ENCODE measurements at regions not wholly inside any gene's neighbourhood (a gene's known extent, or its start where the extent isn't known, plus 50 kb on each side); places are given as distances from the start of the nearest gene placed in this dataset.
A peak's percentile ranks its signal among the peaks of the same experiment; 100 is the strongest.

DNA sequence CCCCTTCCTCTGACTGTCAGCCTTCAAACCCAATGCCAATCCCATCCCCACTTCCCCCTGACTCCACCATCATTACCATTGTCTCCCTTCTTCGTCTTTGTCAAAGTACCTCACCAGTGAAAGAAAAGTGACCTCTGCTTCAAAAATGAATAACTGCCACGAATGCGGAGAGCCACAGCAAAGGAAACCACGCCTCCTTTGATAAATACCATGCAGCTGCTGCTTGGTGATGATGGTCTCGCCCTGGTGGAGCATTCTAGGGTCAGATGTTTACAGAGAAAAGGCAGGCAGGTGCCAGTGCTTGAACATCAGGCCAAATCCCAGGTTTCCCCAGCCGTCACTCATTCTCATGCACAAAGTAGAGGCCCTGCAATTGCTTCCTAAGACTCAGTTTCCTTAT, 162.2 kb downstream of the BCL11A start:
- DNase-seq, result peak; percentile 43
- Histone ChIP-seq H3K9ac (ENCODE audit: low read depth, low read length) (no peak overlapping the region), H3K4me1 (ENCODE audit: insufficient read depth, low read length) (peaks cover 6% of the 10 kb centered on the region), H3K4me2 (ENCODE audit: insufficient read depth, low read length) (no peak overlapping the region), H3K27me3 (ENCODE audit: insufficient read depth, low read length, poor library complexity) (no peaks in the 10 kb centered on the region), H2AFZ (ENCODE audit: low read depth, low read length) (no peak overlapping the region), H3K79me2 (ENCODE audit: insufficient read depth, low read length) (no peaks in the 10 kb centered on the region), H3K36me3 (ENCODE audit: insufficient read depth, low read length) (no peaks in the 10 kb centered on the region), H4K20me1 (ENCODE audit: insufficient read depth, low read length) (no peaks in the 10 kb centered on the region), H3K4me3 (ENCODE audit: low read depth in 1 of 2, low read length in 2 of 2) (no peak overlapping the region), H3K9me3 (ENCODE audit: insufficient read depth, low read length, severe bottlenecking) (no peaks in the 10 kb centered on the region), H3K27ac (ENCODE audit: low read length) (no peak overlapping the region)
- TF ChIP-seq, protein P1, sequence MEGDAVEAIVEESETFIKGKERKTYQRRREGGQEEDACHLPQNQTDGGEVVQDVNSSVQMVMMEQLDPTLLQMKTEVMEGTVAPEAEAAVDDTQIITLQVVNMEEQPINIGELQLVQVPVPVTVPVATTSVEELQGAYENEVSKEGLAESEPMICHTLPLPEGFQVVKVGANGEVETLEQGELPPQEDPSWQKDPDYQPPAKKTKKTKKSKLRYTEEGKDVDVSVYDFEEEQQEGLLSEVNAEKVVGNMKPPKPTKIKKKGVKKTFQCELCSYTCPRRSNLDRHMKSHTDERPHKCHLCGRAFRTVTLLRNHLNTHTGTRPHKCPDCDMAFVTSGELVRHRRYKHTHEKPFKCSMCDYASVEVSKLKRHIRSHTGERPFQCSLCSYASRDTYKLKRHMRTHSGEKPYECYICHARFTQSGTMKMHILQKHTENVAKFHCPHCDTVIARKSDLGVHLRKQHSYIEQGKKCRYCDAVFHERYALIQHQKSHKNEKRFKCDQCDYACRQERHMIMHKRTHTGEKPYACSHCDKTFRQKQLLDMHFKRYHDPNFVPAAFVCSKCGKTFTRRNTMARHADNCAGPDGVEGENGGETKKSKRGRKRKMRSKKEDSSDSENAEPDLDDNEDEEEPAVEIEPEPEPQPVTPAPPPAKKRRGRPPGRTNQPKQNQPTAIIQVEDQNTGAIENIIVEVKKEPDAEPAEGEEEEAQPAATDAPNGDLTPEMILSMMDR (IDR thresholded peaks at IDR 0.05; ENCODE audit: borderline replicate concordance, extremely low read depth, low read length, poor library complexity, severe bottlenecking), result no peak
- TF ChIP-seq EZH2 (IDR thresholded peaks at IDR 0.05; ENCODE audit: borderline replicate concordance, low read depth, low read length, severe bottlenecking), result no peak
- peak; percentile 70 for ATAC-seq (ENCODE audit: insufficient read depth, low read depth)

GRCh38 chr2:60386436-60386835, 167.0 kb downstream of the BCL11A start:
- H2AFZ ChIP-seq (ENCODE audit: low read depth, low read length), result no peak overlapping the region
- no peaks in the 10 kb centered on the region for H3K79me2 ChIP-seq (ENCODE audit: insufficient read depth, low read length)
- H3K9me3 ChIP-seq (ENCODE audit: insufficient read depth, low read length, severe bottlenecking), result no peaks in the 10 kb centered on the region
- H3K4me3 ChIP-seq (ENCODE audit: low read depth in 1 of 2, low read length in 2 of 2), result no peak overlapping the region
- H3K27me3 ChIP-seq (ENCODE audit: insufficient read depth, low read length, poor library complexity), result no peaks in the 10 kb centered on the region
- no peak overlapping the region for H3K9ac ChIP-seq (ENCODE audit: low read depth, low read length)
- TF ChIP-seq, protein P1 (IDR thresholded peaks at IDR 0.05; ENCODE audit: borderline replicate concordance, extremely low read depth, low read length, poor library complexity, severe bottlenecking), result no peak
- TF ChIP-seq EZH2 (IDR thresholded peaks at IDR 0.05; ENCODE audit: borderline replicate concordance, low read depth, low read length, severe bottlenecking), result no peak
- ATAC-seq (ENCODE audit: insufficient read depth, low read depth) (no peak), DNase-seq (no peak)
- H3K4me1 ChIP-seq (ENCODE audit: insufficient read depth, low read length), result peaks cover 5% of the 10 kb centered on the region
- no peaks in the 10 kb centered on the region for H3K36me3 ChIP-seq (ENCODE audit: insufficient read depth, low read length)
- no peak overlapping the region for H3K4me2 ChIP-seq (ENCODE audit: insufficient read depth, low read length)
- H3K27ac ChIP-seq (ENCODE audit: low read length), result no peak overlapping the region
- no peaks in the 10 kb centered on the region for H4K20me1 ChIP-seq (ENCODE audit: insufficient read depth, low read length)

GRCh38 chr2:60385648-60386047, 167.8 kb downstream of the BCL11A start:
- Histone ChIP-seq H3K27ac (ENCODE audit: low read length) (no peak overlapping the region), H3K9ac (ENCODE audit: low read depth, low read length) (no peak overlapping the region), H4K20me1 (ENCODE audit: insufficient read depth, low read length) (no peaks in the 10 kb centered on the region), H3K4me2 (ENCODE audit: insufficient read depth, low read length) (no peak overlapping the region), H3K79me2 (ENCODE audit: insufficient read depth, low read length) (no peaks in the 10 kb centered on the region), H3K4me1 (ENCODE audit: insufficient read depth, low read length) (no peaks in the 10 kb centered on the region), H3K36me3 (ENCODE audit: insufficient read depth, low read length) (no peaks in the 10 kb centered on the region), H2AFZ (ENCODE audit: low read depth, low read length) (no peak overlapping the region), H3K4me3 (ENCODE audit: low read depth in 1 of 2, low read length in 2 of 2) (no peak overlapping the region), H3K27me3 (ENCODE audit: insufficient read depth, low read length, poor library complexity) (no peaks in the 10 kb centered on the region), H3K9me3 (ENCODE audit: insufficient read depth, low read length, severe bottlenecking) (no peaks in the 10 kb centered on the region)
- DNase-seq (no peak), ATAC-seq (ENCODE audit: insufficient read depth, low read depth) (peak; percentile 55; the same call in 1 of the 3 replicates)
- TF ChIP-seq, protein P1 (IDR thresholded peaks at IDR 0.05; ENCODE audit: borderline replicate concordance, extremely low read depth, low read length, poor library complexity, severe bottlenecking), result no peak
- TF ChIP-seq EZH2 (IDR thresholded peaks at IDR 0.05; ENCODE audit: borderline replicate concordance, low read depth, low read length, severe bottlenecking), result no peak
